Inferior parietal cortex (tissue), 1 donor: ENCODE measurements at regions not wholly inside any gene's neighbourhood (a gene's known extent, or its start where the extent isn't known, plus 50 kb on each side); places are given as distances from the start of the nearest gene placed in this dataset.
"Not testable (repeated sequence)": the region's sequence is repeated elsewhere in the genome, so short reads cannot be mapped to it uniquely, and the experiment has no call there.

Source experiments
- DNase-seq: peaks from one replicate; pipeline ENCODE4 v3.0.0-alpha.2; 2016; ENCODE audit errors: extremely low spot score

DNA sequence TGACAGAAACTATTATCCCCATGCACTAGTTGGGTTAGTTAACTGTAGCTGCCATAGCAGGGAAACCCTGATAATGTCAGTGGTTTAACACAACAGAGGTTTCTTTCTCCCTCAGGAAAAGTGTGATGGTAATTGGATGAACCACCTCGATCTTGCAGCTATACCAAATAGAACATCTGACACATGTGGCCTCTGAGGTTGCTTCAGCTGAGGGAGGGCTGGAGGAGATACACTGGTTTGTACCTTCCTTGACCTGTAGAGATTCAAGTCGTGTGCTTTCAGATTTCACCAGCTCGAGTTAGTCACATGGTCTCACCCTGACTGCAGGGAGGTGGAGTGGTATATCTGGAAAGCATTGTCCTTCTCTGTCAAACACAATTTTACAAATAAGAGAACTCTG lies 147.2 kb upstream of the SFRP2 start:
- no peak for DNase-seq

GRCh38 chr4:153934688-153935017 lies 145.8 kb upstream of the SFRP2 start:
- DNase-seq = no peak

DNA sequence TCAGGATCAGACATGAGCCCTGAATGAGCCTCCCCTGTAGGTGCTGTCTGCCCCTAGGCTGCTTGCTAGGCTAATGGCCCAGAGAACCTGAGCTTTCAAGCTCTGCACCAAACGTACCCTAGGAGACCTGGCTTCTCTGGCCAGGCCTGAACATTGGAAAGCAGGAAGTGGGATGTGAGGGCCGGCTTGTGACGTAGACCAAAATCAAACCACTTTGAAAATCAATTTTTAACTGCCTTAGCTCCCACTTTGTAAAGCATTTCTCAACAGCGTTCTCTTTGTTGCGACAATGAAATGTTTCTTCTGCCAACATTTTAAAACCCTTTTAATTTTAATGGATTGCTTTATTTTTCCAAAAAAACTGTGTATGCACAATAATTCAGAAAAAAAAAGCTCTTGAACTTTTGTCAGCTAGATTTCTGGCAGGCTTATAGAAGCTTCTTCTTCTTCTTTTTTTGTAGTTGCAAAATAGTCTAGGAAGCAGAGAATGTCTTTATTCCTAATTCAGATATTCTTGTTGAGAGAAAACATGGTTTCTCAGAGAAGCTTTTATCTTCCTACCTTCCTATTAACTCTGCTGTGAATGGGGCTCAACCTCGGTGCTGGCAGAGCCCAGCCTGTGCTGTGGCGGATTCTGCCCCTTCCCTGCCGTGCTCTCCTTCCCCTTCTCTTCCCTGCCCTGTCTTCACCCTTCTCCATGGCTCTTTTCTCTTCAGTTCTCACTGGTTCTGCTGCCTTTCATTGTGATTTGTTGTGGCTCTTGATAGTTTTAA lies 145.2 kb upstream of the SFRP2 start:
- no peak for DNase-seq

GRCh38 chr4:153931804-153932203 lies 142.9 kb upstream of the SFRP2 start:
- no peak for DNase-seq

DNA sequence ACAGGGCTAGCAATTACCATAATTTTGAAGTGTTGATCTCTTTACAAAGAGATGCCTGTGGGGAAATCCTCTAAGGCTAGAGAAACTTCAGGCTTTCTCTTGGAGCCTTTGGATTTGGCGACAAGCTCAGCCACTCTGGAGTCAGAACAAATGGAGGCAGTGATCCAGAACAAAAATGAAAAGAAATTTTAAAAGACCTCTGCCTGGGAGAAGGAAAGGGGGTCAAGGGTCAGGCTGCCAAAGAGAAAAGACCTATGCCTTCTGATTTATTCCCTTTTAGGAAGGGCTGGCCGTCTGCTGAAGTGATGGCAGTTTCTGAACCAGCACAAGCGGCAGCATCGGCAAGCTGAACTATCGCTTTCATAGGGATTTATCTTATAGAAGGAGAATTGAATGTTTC lies 140.8 kb upstream of the SFRP2 start:
- no peak for DNase-seq

- DNase-seq = no peak
Observed at GRCh38 chr4:153927451-153927850, 138.6 kb upstream of the SFRP2 start.

DNA sequence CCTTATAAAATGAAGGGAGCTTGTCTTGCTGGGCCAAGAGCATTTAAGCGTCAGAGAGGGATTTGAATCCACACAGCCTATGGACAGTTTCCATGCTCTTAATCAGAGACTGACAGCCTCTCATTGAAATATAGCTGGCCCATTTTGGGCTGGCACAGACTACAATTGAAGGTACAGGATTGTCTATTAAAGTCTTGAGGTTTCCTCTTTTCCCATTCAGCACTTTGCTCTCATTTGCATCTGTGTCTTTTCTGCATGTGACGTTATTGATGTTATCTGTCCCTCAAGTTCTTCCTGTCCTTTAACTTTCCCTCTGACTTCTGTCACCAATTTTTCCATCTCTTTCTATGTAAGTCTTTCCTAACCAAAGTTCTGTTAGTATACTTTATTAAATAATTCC lies 133.3 kb upstream of the SFRP2 start:
- DNase-seq = no peak

DNA sequence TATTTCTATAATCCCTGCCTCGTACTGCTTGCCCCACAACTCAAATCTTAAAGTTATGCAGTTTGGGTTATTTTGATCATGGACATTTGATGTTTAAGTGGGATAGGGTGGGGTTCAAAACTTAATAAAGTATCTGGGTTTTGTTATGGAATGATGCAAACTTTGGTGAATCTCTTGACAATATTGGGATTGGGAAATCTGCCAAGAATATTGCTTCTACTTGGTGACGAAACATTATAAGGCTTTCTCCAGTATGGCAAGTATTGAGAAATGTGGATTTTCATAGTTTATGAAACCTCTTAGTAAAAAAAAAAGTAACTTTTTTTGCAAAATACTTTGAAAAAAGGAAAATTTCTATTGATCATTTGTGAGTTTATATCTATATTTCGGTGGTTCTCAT lies 130.8 kb upstream of the SFRP2 start:
- DNase-seq = no peak

- DNase-seq = no peak
Observed at GRCh38 chr4:153916273-153916755, 127.4 kb upstream of the SFRP2 start.

GRCh38 chr4:153912301-153912700 lies 123.4 kb upstream of the SFRP2 start:
- no peak for DNase-seq

GRCh38 chr4:153909672-153910071 lies 120.8 kb upstream of the SFRP2 start:
- DNase-seq = no peak

DNA sequence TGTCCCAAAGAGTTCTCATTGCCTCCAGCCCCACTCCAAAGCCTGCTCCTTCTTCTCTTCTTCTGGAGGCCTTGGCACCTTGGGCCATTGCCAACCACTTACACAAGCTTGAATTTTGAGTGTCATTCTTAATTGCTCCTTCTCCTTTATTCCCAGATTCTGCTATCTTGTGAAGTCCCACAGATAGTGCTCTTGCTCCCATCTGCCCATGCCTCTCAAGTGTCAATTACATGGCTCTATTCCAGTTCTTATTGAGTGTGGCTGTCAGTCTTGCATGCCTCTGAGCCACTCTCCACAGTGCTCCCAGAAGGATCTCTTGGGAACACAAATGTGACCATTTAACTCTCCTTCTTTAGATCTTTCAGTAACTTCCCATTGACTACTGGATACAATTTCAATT lies 117.3 kb upstream of the SFRP2 start:
- DNase-seq = no peak

- peak; percentile 41 for DNase-seq
Observed at GRCh38 chr4:153905231-153905630, 116.3 kb upstream of the SFRP2 start.

DNA sequence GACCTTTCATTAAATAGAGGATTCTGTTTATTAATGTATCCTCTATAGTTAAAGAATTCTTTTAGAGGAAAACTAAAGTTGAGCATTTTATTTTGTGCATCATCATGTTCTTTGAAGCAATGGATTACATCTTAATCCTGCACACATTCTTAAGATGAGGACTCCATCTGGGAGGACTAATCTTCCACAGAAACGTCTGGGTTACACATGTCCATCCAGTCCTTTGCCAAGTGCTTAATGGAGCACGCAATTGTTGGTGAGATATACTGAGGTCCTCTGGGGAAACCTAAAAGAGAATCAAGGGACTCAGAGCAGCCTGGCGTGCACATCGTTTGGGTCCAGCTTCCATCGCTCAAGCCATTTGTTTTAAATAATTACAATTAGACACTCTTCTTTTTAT lies 115.1 kb upstream of the SFRP2 start:
- no peak for DNase-seq

DNA sequence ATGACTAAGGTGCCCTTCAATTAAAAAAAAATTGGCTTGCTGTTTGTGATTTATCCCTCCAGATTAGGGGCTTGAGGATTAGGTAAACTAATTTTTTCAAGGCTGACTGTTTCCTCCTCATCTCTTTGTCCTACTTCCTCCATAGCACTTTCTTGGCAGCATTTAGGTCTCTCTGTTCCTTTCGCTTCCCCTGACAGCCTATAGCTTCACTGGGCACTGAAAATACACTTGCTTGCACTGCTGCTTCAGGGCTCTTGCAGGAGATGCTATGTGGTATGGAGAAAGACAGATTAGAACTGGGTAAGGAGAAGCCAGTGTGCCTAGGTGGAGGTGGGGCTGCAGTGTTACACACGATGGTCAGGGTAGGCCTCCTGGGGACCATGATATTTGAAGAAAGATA lies 112.3 kb upstream of the SFRP2 start:
- no peak for DNase-seq

DNA sequence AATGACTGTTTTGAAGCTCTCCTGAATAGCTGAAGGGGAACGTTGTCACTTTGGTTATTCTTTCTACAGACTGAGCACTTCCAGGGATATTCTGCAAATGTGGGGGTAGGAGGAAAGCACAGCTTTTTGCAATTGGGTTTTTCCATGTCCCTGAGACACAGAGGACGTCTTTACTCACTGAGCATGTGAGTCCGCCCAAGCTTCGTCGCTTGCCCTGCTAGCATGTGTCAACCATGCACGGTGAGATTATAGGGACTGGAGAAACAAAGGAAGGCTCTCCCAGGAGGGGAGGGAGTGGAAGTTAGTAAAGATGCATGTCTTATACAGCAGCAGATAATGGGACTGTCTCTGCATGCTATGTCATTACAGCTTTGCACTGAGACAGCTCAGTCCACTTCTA lies 111.5 kb upstream of the SFRP2 start:
- DNase-seq = no peak

DNA sequence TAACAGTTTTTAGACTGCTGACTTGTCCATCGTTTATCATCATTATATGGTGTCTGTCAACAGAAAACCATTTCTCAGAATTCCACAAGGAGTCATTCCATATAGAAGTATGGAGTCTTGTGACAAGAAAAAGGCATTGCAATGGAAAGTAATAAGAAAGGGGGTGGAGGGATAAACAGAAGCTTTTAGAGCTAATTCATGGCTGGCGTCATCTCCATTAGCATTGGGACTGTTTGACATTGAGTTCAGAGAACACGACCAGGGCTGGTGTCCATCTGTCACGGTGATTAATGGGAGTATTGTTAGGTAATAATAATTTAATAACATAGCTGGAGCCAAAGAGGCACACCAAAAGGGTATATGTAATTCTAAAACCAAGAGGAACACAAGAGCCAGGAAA lies 101.9 kb upstream of the SFRP2 start:
- no peak for DNase-seq

DNA sequence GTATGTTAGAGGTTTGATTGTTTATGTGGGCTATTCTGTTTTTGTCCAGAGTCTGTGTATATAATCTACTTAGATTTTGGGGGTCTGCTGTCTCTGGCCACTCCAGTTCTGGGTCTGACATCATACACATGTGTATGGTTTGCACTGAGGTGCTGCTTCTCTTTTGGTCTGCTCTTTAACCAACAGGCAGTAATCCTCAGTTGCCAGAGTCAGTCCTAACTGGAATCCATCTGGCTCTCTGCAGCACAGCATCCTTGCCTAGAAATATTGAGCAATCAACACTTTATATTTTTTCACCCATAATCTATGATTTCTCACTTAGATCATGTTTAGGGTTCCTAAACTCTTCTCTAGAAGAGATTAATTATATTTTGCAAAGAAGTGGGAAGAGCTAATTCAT lies 98.3 kb upstream of the SFRP2 start:
- DNase-seq = no peak

DNA sequence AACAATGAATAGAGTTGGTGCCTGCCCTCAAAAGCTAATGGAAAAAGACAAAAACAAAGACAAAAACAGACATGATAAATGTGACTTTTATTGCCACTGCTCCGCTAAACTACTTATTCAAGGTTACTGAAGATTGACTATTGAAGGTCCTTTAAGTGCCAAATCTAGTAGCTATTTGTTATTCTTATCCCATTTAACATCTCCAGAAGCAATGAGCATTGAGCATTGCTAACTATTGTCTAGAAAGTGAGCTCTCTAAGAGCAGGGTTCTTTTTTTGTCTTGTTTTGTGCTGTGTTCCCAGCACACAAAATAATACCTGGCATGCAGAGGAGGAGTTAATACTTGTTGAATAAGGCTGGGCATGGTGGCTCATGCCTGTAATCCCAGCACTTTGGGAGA lies 95.4 kb upstream of the SFRP2 start:
- no peak for DNase-seq

GRCh38 chr4:153880983-153881382 lies 92.1 kb upstream of the SFRP2 start:
- DNase-seq = no peak

DNA sequence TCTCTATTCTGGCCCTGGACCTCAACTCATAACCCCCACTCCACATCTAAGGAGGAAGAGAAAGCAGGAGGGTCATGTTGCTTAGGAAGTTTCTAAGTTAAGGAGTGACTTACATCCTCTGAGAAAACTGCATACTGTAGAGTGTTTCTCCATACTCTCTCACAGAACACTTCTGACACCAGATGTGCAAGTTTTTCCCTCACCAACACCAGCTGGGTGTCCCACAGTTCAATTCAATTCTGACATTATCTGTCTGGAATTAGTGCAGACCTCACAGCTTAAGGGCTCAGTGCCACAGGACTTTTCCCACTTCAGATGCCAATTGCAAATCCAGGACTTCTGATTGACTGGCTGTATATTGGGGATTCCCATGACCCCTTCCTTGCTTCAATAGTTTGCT lies 89.0 kb upstream of the SFRP2 start:
- no peak for DNase-seq

DNA sequence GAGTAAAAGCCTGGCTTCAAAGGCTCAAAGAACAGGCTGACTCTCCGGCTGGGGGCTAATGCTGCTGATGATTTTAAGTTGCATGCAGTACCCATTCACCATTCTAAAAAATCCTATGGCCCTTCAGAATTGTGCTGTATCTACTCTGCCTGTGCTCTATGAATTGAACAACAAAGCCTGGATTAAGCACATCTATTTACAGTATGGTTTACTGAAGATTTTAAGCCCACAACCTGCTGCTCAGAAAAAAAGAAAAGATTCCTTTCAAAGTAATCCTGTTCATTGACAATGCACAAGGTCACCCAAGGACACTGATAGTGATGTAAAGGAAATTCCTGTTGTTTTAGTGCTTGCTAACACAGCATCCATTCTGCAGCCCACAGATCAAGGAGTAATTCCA lies 84.9 kb upstream of the SFRP2 start:
- DNase-seq = no peak

DNA sequence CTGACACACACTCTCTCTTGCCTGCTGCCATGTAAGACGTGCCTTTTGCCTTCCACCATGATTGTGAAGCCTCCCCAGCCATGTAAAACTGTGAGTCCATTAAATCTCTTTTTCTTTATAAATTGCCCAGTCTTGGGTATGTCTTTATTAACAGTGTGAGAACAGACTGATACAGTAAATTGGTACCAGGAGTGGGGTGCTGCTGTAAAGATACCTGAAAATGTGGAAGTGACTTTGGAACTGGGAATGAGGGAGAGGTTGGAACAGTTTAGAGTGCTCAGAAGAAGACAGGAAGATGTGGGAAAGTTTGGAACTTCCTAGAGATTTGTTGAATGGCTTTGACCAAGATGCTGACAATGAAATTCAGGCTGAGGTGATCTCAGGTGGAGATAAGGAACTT lies 77.9 kb upstream of the SFRP2 start:
- not testable (repeated sequence) for DNase-seq

DNA sequence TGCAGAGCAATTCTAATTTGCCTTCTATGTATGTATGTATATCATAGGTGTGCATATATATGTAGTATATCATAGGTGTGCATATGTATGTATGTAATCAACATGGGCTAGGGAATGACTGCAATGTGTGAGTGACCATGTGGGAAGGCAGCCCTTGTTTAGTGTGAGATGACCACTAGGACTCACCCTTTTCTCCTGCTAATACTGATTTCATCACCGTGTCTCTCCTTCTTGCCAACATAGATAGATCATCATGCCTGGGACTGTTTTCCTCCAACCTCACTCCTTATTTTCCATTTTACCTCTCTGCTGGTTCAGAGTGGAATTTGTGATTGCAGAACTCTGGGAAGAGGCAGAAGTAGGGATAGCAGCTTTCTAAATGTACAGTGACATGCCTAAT lies 63.6 kb upstream of the SFRP2 start:
- no peak for DNase-seq
